ENCODE measurements at regions not wholly inside any gene's neighbourhood (a gene's known extent, or its start where the extent isn't known, plus 50 kb on each side); places are given as distances from the start of the nearest gene placed in this dataset.

GRCh38 chr2:207238831-207239701 lies 73.3 kb upstream of the KLF7 start:
- Histone ChIP-seq H3K27me3 (ENCODE audit: low read length) (no peaks in the 10 kb centered on the region), H3K27ac (ENCODE audit: low read depth, low read length) (no peak overlapping the region), H3K9me2 (replicated peaks; ENCODE audit: insufficient read depth, low read length) (no peaks in the 10 kb centered on the region), H4K20me1 (ENCODE audit: low read depth, low read length) (no peaks in the 10 kb centered on the region), H3K9ac (ENCODE audit: low read length) (no peak overlapping the region), H3K36me3 (ENCODE audit: low read length) (no peaks in the 10 kb centered on the region), H3K4me3 (ENCODE audit: insufficient read depth, low read length, poor library complexity, severe bottlenecking) (no peak overlapping the region), H3K4me2 (ENCODE audit: low read depth, low read length, poor library complexity, severe bottlenecking) (no peak overlapping the region), H3K79me2 (ENCODE audit: insufficient read depth, low read length) (no peaks in the 10 kb centered on the region), H3F3A (ENCODE audit: insufficient read depth) (no peaks in the 10 kb centered on the region), H2AFZ (ENCODE audit: low read depth, low read length, severe bottlenecking) (no peak overlapping the region), H3K9me3 (ENCODE audit: insufficient read depth, low read length) (no peaks in the 10 kb centered on the region)
- no peak for TF ChIP-seq CTCF (IDR thresholded peaks at IDR 0.05; ENCODE audit: insufficient read depth, low read length, poor library complexity, severe bottlenecking)
- TF ChIP-seq EZH2phosphoT487 (conservative IDR thresholded peaks at IDR 0.05; ENCODE audit: low read length): no peak

GRCh38 chr2:207239754-207240494 lies 74.2 kb upstream of the KLF7 start:
- H3K9ac ChIP-seq (ENCODE audit: low read length): no peak overlapping the region

GRCh38 chr2:207240649-207241048 lies 74.9 kb upstream of the KLF7 start:
- no peaks in the 10 kb centered on the region for H3K27me3 ChIP-seq (ENCODE audit: low read length)
- H3K4me3 ChIP-seq (ENCODE audit: insufficient read depth, low read length, poor library complexity, severe bottlenecking): no peak overlapping the region
- no peak overlapping the region for H3K9ac ChIP-seq (ENCODE audit: low read length)
- no peaks in the 10 kb centered on the region for H3K36me3 ChIP-seq (ENCODE audit: low read length)
- no peak overlapping the region for H3K27ac ChIP-seq (ENCODE audit: low read depth, low read length)
- TF ChIP-seq EZH2phosphoT487 (conservative IDR thresholded peaks at IDR 0.05; ENCODE audit: low read length): no peak
- TF ChIP-seq CTCF (IDR thresholded peaks at IDR 0.05; ENCODE audit: insufficient read depth, low read length, poor library complexity, severe bottlenecking): no peak
- no peaks in the 10 kb centered on the region for H3K9me3 ChIP-seq (ENCODE audit: insufficient read depth, low read length)
- H4K20me1 ChIP-seq (ENCODE audit: low read depth, low read length): no peaks in the 10 kb centered on the region
- H3K4me2 ChIP-seq (ENCODE audit: low read depth, low read length, poor library complexity, severe bottlenecking): no peak overlapping the region
- no peaks in the 10 kb centered on the region for H3K9me2 ChIP-seq (replicated peaks; ENCODE audit: insufficient read depth, low read length)
- no peak overlapping the region for H2AFZ ChIP-seq (ENCODE audit: low read depth, low read length, severe bottlenecking)
- H3K79me2 ChIP-seq (ENCODE audit: insufficient read depth, low read length): no peaks in the 10 kb centered on the region
- H3F3A ChIP-seq (ENCODE audit: insufficient read depth): no peaks in the 10 kb centered on the region

More at GRCh38 chr2:207239754-207240494, 74.2 kb upstream of the KLF7 start:
- no peak overlapping the region for H3K4me3 ChIP-seq (ENCODE audit: insufficient read depth, low read length, poor library complexity, severe bottlenecking)
- no peaks in the 10 kb centered on the region for H3K27me3 ChIP-seq (ENCODE audit: low read length)
- no peaks in the 10 kb centered on the region for H3K36me3 ChIP-seq (ENCODE audit: low read length)
- H3K27ac ChIP-seq (ENCODE audit: low read depth, low read length): no peak overlapping the region
- no peaks in the 10 kb centered on the region for H3K79me2 ChIP-seq (ENCODE audit: insufficient read depth, low read length)
- H3K4me2 ChIP-seq (ENCODE audit: low read depth, low read length, poor library complexity, severe bottlenecking): no peak overlapping the region
- TF ChIP-seq EZH2phosphoT487 (conservative IDR thresholded peaks at IDR 0.05; ENCODE audit: low read length) (no peak), CTCF (IDR thresholded peaks at IDR 0.05; ENCODE audit: insufficient read depth, low read length, poor library complexity, severe bottlenecking) (no peak)
- H4K20me1 ChIP-seq (ENCODE audit: low read depth, low read length): no peaks in the 10 kb centered on the region
- H3K9me3 ChIP-seq (ENCODE audit: insufficient read depth, low read length): no peaks in the 10 kb centered on the region
- H3F3A ChIP-seq (ENCODE audit: insufficient read depth): no peaks in the 10 kb centered on the region
- no peaks in the 10 kb centered on the region for H3K9me2 ChIP-seq (replicated peaks; ENCODE audit: insufficient read depth, low read length)
- no peak overlapping the region for H2AFZ ChIP-seq (ENCODE audit: low read depth, low read length, severe bottlenecking)

Data from SU-DHL-6 (cell line).